ENCODE measurements at regions not wholly inside any gene's neighbourhood (a gene's known extent, or its start where the extent isn't known, plus 50 kb on each side); places are given as distances from the start of the nearest gene placed in this dataset.

DNA sequence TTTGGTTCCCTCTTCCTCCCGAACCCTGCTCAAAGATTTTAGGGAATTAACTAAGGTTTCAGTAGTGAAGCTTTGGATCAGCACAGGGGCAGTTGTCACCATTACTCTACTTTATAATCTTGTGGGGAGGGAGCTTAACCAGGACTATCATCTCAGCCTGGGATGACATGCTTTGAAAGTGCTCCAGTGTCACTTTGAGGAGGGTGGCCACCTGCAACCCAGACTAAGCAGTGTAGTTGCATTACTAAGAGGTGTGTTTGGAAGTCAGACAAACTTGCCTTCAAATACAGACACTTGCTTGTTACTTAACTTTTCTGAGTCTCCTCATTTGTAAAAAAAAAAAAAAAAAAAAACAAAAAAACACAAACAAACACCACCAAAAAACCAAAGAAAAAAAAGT, 340.3 kb upstream of the TBL1XR1 start:
- DNase-seq = no peak

DNA sequence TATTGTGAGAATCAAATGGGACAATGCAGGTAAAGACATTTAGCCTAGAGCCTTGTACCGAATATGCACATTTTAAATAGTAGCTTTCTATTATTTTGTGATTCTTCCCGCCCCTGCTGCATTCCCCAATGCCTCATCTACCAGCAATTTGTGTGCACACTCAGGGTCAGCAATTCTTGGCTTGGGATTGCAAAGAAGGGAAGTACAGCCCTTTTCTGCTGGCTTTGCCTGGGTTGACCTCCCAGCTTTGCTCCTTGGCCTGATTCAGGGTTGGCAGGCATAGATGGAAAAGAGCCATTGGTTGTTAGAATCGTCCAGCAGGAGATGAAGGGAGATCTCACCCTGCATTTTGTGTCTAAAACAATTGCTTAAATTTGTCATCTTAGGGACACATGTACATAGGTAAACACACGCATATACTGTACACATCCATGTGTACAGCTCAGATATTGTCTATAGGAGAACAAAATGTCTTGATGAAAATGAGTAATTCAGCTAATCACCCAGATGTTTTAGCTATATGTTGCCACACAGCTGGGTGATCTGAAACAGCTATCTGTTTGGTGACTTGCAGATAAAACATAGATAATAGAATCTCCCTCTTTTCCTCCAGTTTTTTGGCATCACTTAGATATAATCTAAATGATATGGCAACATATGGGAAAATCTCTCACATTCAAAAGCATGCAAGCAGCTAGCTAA, 340.9 kb upstream of the TBL1XR1 start:
- DNase-seq = no peak

DNA sequence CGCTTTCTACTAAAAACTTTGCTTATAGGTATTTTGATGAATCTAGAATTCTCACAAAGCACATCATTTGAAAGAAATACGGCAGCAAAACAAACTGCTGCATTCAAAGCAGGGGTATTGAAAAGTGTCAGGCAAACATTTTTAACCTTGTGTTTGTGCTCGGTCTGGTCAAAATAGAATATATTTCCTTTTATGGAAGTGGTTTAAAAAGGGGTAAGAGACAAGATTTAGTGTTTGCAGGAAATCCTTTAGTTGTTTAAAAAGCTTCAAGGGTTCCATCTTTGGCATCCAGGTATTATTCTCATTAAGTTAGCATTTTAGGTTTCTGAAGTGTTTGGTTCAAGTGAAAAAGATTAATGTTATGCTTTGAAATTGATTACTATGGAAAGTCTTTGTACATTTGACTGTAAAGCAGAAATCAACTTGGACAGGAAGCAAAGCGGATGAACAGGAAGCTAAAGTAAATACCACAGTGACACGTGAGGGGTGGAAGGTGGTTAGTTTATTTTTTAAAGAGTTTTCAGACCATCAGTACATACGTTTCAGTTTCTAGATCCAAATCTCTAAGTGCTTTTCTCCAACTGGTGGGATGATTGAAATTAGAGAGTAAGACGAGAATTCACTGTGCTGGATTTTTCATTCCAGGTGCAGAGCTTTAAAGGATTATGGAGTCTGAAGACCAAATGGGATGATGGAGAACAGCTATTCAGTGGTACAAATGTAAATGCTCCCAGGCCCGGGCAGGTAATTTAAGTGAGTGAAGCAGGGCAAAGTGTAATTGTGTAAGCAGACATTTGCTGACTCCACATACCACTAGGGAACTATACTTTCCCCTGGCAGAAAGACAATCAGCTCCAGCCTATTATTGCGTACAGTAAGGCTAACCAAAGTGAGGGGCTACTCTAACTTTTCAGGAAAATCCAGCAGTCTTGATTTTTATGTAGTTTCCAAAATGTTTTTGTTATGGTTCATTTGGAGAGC, 341.8 kb upstream of the TBL1XR1 start:
- DNase-seq = no peak

DNA sequence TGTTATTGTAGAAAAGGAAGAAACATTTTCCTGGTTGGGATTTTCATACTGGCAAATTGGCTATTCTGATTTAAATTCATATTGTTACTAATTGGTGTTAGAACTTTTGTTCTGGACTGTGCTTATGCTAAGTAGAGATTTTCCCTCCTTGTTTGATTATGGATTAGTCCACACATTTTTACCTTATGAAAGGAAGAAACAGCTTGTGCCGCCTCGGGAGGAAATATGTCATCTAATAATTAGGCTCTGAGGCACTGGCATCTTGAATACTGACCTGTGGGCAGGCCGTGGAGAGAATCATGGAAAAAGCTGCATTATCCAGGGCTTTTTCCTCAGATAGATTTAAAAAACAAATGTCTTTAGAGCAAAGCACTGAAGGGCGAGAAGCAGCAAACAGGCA, 344.3 kb upstream of the TBL1XR1 start:
- no peak for DNase-seq

DNA sequence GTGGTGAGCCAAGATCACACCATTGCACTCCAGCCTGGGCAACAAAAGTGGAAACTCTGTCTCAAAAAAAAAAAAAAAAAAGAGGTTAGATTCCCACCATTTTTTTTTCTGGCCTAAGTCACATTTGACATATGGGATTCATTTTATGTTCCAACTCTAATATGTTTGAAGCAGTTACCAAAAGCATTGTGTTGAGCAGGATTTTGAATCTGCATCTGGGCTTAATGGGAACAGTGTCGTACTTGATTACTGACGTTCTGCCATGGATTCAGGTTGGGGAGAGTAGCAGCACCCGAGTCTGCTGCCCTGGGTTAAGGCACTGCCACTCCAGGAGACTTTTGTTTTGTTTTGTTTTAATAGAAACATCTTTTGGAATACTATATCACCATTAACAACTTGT, 348.7 kb upstream of the TBL1XR1 start:
- no peak for DNase-seq

DNA sequence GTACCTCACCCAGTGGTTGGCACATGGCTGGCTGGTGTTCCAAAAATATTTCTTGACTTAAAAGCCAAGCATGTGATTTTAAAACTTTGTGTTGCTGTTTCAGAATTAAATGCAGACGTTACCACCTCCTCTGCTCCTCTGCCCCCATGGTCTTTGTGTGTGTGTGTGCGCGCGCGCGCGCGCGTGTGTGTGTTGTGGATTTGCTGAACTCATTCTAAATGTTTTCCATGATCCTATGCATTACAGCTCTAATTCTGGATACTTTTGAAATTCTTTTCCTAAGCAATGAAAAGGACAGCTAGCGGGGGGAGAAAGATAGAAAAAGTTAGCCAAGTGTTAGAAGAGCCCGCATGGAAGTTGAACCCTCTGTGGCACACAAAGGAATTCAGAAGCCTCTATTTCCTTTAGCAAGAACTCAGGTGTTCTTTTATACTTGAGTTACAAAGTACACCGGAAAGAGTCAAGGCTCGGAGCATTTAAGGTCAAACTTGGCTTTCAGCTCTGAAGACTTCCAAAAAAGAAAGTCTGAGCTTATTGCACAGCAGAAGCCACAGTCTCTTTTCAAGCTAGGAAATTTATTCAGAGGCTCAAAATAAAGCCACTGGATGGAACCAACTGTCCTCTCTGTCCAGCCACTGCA, 350.5 kb upstream of the TBL1XR1 start:
- no peak for DNase-seq

DNA sequence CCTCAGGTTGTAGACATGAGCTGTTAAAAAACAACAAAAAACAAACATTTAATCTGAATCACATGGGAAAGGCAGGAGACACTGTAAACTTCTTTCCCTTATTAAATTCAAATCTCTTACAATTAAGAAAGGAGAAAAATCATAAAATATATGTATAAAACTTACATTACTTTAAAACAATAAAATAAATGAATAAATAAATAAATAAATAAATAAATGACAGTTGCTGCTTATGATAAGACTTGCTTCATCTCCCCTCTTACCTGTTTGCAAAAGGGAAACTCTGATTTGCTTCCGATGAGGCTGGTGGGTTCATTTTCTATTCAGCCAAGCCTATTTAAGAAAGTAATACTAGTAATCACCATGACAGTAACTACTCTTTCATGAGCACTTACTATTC, 353.4 kb upstream of the TBL1XR1 start:
- DNase-seq = no peak

DNA sequence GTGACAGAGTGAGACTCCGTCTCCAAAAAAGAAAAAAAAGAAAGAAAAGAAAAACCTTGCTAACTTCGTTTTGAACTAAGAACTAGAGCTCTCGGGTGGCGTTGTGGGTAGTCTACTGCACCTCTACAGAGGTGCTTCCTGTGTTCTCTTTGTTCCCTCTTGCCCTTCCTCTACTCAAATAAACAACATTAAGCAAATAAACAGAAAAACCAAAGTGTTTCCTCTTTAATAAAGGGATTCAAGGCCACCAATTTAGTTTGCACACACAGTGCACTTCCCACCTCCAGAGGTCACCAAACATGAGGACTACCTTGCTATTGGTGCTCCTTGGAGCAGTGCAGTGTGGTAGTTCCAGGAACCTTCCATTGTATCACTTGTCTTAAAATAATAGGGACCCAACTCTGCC, 354.2 kb upstream of the TBL1XR1 start:
- no peak for DNase-seq

DNA sequence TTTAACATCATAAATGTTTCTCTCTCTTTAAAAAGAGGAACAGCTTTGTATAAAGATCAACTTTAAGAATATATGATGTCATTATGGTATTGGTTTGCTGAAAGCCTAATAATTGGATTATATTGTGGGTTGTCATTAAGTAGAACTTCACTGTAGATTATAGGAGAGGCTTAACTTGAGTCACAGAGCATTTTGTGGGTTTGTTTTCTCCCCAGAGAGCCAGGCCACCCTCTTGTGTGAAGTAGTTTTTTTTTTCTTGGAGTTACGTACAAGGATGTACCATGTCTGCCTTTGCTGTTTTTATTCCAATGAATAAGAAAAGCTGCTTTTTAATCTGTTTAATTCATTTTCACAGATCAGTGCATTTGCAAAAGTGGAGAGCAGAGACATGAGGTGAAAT, 354.8 kb upstream of the TBL1XR1 start:
- no peak for DNase-seq

DNA sequence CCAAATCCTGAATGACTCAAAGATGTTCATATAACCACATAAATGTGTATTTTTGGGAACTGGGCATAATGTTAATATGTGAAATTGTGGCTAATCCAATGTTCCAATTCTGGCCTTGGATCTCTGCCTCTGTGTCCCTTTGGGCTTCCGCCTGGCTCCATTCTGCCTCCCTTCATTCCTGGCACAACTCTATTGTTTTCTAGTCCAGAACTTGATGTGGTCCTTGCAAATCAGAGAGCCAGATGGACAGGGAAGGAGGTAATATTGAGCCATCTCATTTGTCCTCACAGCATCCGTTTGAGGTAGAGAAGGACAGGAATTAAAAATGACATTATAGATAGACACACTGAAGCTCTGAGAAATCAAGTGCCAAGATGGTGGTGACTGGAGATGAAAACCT, 355.7 kb upstream of the TBL1XR1 start:
- no peak for DNase-seq

DNA sequence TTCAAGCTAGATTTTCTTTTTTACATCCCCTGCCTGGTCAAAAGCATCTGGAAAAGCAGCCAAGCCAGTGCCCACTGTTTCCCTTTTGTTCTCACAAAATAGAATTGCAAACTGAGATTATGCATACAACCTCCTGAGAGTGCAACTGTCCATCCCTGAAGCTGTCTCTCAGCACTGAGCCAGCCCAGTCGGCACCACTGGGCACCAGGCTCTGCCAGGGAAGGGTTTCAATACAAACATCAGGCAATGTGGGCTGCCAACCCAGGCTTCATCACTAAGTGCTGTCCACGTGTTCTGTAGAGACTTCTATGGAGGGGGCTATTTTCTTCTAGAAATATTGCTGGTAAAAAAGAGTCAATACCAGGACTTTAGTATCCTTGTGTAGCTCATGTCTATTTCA, 356.3 kb upstream of the TBL1XR1 start:
- no peak for DNase-seq

DNA sequence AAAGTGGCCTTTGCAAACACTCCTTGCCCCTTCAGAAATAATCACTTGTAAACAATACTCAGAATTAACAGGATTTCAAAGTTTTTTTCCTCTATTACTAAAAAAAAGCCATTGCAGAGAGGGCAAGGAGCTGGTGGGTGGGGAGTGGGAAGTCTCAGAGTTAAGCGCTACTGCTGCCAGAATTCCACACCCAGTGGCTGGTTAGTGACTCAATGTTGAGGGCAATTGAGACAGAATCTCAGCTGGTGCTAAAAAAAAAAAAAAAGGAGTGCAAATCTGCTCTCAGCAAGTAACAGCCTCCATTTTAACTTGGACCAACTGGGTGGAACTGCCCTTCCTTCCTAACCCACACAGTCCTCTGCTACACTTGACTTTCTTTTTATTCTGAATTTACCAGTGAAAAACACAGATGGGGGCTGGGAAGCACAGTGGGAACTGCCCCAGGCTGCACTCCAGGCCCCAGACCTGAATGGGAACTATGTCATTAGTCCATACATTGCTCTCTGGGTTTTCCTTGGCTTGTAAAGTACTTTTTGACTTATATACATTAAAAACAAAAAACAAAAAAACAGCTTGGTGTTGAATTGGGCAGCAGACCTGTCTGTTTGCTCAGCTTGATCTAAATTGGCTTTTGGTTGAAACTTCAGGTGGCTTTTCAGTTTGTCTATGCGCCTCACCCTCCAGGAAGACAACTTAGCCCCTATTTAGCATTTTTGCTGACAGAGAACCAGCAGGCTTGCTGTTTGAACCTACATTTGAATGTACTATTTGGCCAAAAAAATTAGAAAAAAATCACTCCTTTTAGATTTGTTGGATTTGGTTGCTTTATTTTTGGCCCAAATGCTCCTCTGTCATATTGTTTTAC, 357.8 kb upstream of the TBL1XR1 start:
- DNase-seq = no peak

DNA sequence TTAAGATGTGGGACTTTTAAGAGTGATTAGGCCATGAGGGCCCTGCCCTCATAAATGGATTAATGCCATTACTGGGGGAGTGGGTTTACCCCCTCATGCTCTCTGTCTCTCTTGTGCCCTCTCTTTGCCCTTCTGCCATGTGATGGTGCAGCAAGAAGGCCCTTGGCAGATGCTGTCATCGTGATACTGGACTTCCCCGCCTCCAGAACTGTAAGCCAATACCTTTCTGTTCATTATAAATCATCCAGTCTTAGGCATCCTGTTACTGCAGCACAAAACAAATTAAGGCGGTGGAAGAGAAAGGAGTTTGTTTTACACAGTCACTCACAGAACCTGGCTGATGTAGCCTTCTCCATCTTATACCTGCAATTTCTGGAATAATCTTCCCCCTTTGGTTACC, 360.3 kb upstream of the TBL1XR1 start:
- DNase-seq = peak; percentile 53

DNA sequence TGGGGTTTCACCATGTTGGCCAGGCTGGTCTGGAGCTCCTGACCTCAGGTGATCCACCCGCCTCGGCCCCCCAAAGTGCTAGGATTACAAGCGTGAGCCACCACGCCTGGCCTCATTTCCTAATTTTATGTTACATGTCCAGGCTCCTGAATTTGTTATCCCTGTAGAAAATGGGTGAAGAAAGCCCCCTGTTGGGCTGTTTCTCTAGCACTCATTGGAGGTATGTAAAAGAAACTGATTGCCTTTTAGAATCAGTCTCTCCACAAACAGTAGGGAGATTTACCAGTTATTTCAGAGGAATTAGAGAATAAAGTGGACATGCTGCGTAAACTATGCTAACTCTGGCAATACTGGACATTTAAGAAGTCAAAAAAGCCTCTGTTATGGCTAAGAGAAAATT, 364.1 kb upstream of the TBL1XR1 start:
- DNase-seq = no peak

DNA sequence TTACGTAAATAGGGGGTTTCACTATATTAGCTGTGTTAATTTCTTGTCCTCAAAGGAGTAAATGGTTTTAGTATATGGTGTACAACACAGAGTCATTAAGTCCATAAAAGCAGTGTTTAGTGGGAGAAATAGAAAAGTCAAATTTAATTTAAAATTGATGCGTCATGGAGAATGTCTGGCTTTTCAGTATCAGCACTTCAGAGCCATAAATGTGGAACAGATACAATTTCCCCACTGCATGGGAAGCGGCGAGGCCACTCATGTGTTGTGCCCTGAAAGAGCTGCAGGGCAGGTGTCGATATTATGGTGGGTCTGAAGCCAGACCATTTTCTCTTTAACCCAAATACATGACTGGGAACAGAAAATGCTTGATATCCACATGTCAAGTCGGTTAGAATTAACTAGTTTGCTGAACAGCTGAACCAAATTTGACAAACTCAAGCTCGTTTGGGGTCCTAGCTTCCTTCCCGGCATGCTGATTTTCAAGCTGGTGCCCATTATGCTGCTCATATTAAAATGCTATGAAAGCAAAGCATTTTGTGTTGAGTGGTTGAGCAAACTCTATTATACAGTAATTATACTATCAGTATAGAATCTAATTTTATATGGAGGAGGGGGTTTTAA, 364.6 kb upstream of the TBL1XR1 start:
- DNase-seq = no peak

DNA sequence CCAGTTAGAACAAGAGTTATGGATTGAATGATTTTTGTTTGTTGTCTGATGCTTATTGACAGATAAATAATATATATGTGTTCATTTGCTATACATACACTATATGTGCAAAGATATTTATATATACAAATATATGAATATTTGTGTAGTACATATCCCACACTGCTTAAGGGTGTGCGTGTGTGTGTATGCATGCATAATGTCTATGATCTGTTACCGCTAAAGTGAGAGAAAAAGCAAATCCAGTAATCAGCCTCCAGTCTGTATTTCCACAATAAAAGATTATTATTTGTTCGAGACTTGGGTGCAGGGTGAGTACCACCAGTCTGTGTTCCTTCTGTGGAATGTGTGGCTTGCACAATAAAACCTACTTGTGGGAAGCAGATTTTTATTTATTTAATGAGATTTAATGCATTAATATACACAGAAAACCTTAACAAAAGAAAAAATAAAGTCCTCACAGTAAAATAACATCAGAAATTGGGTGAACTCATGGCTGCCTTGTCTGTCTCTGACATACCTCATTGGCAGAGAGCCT, 366.0 kb upstream of the TBL1XR1 start:
- no peak for DNase-seq

DNA sequence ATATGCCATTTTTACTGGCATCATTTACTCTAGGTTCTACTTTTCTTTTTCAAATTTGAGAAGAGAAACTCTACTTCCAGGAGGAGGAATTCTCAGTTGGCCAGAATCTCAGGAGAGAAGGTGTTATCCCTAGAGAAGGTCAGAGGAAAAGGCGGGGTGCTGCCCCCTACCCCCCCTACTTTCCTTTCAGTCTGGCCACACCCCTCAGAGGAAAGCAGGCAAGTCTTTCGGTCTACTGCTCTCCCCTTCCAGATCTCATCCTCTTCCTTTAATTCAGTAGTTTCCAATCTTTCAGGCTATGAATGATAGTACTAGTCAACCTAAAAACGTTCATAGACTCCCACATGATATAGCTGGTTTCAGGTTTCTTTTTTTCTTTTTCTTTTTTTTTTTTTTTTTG, 366.5 kb upstream of the TBL1XR1 start:
- DNase-seq = no peak

DNA sequence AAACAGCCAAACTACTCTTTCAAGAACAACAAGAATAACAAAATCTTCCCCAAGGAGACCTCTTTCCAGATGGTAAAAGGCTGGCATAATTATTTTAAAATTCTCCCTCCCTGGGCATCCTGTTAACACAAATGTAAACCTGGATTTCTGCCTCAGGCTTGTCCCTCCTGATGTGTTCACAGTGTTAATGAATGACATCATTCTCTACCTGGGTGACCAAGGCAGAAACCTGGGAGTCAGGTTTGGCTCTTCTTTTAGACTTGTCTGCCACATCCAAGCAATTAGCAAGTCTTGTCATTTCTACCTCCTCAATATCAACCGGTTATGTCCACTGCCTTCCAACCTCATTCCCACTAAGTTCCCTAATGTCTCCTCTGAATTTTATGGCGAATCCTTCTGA, 368.7 kb upstream of the TBL1XR1 start:
- DNase-seq = no peak

DNA sequence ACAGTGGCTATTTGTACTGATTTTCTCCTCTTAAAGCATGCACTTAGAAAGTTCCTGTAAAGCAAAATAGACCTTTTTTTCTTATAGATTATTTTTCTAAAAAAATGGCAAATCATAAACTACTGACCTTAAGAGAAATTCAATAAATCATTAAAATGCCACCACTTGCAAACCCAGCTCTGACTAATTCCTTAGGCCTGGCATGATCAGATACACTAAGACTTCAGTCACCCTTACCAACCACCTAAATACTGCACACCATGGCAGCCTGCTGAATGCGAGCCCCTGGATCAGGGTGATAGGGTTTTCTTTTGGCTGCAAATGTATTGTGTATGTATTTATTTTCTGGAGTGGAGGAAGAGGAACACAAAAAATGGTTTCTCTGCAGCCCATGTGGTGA, 370.6 kb upstream of the TBL1XR1 start:
- no peak for DNase-seq

DNA sequence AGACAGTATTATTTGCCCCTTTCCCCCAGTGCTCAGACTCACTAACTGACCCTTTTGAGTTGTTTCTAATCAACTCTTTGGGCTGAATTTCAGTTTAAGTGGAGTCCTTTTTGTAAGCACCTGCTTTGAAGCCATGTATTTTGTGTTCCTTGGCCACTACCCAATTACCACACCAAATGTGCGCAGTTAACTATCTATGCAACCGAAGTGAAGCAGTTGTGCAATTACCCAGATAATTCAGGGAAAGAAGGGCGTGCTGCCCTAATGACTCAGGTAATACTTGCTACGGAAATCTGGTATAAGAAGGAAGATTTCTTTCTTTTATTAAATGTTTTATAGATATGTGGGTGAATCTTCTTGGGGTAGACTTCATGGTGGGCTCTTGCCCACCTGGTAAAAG, 371.9 kb upstream of the TBL1XR1 start:
- DNase-seq = no peak

Measured in left kidney (tissue), 1 donor.